CD4-positive, alpha-beta T cell treated with Interleukin-6 at 100 ng/mL for 8 hours (primary cell): ENCODE measurements at regions not wholly inside any gene's neighbourhood (a gene's known extent, or its start where the extent isn't known, plus 50 kb on each side); places are given as distances from the start of the nearest gene placed in this dataset.

Source experiments
- DNase-seq: peaks from one replicate; pipeline ENCODE4 v3.0.0-alpha.2; 2020; ENCODE audit warnings: mixed read lengths, low spot score

DNA sequence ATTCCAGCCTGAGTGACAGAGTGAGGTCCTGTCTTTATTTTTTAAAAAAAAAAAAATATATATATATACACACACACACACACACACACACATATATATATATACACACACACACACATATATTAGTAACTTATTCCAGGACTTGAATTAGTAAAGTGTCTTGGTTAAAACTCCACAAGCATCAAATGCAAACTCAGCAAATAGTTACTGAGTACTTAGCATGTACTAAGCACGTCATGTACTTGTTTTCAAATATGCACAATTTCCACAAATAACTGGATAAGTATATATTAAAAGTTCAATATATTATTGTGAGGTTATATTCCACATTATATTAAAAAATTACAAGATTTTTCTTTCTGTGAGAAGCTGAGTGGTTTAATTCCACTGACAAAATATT lies 304.7 kb downstream of the ZEB2 start:
- DNase-seq: no peak

DNA sequence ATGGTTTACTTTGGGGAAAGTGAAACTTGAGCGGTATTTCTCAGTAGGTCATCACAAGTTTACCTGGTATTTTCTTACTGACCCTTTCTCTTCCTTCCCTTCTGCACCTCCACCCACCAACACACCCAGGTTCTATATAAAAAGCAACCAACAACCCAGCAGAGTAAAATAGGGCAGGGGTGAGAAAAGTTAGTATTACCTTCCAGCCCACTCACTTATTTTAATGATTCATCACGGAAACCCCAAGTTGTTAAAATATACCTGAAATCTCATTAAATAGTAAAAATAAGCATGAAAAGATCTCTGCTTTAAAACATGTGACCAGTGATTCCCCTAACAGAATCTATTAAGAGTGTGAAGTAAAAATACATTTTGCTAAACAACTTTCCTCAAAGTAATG lies 306.1 kb downstream of the ZEB2 start:
- DNase-seq: peak; percentile 1

DNA sequence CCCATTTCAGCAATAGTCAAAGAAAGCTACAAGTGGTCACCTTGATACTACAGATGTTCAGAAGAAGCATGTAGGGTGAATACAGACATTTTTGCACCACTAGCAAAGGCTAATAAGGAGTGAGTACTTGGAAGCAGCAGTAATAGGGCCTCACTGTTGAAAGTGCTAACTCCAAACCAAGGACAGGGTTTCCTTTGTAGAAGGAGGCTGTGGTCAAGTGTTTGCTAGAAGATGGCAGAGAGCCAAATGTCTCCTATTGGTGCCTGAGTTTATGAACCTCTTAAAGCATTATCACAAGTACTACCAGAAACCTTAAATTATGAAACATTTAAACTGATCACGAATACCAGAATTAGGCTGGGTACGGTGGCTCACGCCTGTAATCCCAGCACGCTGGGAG lies 308.1 kb downstream of the ZEB2 start:
- DNase-seq: no peak

DNA sequence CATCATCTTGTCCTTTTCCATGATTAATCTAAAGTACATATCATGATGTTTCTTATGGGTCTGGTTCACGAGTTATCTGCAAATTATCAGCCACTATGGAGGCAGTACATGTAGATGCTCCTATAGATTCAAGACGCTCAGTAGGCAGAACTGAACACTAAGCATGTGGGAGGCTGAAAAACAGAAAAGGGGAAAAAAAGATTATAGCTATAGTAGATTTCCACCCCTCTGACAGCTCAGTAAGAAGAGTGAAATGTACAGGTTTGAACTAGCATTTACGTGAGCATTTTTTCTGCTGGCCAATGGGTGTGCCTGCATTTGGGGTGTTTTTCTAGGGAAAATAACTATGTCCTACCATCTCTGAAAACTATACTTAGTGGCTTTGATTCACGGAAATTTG lies 308.9 kb downstream of the ZEB2 start:
- no peak for DNase-seq

DNA sequence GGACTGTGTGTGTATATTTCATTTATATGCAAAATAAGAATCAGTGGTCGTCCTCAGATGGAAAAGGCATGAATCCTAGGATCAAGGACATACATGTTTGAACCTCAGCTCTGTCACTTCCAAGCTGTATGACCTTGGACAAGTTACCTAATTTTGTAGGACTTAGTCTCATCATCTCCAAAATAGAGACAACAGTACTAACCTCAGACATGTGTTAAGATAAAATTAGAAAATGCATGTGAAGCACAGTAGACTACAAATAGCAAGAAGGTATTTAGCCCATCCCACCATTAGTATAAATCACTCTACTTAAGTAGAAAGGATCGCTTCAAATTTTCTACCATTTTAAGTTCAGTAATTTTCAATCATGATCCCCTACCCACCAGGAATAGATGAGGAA lies 309.8 kb downstream of the ZEB2 start:
- DNase-seq: no peak

DNA sequence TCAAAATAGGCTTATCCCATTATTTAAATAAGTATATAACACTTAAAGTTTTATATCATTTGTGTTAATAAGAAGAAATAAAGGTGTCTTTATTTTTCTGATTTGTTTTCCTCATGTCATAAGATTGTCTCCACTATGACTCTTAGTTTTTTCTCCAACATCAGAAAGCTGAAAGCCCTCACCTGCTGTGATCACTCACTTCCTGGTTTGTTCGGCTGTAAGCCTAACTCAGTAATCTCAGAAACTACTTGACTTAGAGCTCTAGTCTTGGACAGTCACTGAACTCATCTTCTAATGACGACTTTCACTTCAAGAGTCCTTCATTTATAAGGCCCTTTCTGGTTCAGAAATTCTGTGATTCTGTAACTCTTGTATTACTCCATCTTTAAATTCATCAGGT lies 311.0 kb downstream of the ZEB2 start:
- DNase-seq: no peak

DNA sequence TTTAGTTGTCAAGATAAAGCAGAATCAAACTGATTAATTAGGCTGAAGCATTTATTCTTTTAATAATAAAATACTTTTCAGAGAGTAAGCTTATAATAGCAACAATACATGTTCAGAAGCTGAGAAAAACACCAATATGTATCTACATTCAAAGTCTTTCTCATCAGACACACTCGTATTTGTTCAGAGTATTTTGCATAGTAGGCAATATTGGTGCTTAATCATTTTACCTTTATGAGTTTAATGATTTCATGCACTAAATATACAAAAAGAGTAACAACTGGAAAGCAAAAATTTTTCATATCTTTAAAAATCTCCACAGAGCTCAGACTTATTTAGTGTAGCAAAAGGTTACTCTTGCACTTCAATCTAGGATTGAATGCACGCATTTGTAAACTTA lies 313.9 kb downstream of the ZEB2 start:
- no peak for DNase-seq

DNA sequence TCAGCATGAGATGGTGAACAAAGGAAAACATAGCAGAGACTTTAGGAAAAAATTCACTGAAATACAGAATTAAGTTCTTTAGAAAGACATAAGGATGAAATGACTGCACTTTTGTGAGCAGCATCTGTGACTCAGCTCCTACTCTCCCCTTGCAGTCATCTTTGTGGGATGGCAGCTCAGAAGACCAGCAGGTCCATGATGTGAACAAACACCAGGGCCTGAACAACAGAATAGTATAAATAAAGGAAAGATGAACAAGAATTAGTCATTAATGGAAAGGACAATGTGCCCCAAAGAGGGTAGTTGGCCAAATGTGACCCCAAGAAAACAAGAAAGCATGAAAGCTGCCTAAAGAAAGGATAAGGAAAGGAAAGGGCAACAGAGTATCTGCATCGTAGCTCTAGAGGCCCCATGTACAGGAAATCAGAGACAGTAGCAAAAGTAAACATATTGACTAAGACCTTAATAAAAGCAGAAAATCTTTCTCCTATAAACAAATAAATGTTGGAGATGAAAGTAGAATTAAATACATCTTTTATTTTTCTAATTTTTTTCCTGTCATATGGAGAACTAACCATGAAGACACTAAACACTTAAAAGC lies 318.0 kb downstream of the ZEB2 start:
- no peak for DNase-seq

DNA sequence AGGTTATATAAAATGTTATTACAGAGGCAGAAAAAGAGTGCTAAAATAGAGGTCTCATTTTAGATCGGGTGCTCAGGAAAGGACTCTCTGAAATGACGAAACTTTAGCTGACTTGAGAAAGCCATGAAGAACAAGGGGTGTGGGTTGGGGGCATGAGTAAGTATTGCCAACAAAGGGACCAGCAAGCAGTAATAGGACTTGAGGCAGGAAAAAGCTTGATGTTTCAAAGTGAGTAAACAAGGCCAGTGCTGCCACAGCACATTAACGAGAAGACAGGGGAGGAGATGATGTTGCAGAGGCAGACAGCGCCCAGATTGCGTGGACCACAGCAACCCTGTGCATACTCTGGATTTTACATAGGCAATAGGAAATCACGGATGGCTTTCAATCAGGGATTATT lies 318.8 kb downstream of the ZEB2 start:
- DNase-seq: no peak

DNA sequence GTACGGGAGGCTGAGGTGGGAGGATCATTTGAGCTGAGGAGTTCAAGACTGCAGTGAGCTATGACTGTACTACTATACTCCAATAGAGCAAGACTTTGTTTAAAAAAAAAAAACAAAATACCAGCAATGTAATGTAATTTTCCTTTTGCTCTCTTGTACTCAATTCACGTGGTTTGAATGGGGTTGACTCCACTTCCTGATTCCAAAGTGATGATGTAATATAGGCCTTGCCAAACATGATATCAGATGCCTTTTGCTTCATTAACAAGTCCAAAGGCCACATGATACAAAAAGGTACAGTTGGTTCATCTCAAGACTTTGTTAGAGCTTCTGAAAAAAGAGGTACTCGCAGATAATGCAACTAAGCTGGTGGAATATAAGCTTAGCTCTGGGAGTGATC lies 321.8 kb downstream of the ZEB2 start:
- no peak for DNase-seq

DNA sequence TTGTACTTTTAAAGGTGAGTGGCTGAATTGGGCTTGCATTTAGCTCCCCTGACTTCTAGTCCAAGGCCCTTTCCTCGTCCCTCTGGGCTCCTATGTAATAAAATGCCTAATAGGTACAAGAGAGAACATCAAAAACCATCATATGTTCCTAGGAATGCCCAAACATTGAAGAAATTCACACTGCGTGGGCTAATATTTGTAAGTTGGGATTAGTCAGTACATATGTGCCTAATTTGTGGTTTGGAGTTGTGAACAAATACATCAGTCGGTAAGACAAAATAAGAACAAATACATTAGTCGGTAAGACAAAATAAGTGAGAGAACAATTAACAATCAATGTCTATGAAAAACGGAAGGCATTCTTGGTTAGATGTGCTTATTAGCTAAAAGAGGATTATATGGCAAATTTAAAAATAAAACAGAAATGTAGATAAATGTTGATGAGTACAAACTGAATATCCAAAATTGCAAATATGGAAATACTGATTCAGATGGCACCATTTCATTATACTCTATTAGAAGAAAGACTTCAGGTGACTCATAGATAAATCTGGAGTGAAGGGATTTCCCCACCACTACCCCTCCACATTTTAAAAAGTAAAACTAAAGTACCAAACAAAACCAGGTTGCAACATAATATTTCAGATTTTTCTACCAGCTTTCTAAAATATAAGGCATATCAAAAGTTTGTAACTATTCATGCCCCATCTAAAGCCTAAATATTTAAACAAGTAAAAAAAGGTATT lies 325.4 kb downstream of the ZEB2 start:
- no peak for DNase-seq

DNA sequence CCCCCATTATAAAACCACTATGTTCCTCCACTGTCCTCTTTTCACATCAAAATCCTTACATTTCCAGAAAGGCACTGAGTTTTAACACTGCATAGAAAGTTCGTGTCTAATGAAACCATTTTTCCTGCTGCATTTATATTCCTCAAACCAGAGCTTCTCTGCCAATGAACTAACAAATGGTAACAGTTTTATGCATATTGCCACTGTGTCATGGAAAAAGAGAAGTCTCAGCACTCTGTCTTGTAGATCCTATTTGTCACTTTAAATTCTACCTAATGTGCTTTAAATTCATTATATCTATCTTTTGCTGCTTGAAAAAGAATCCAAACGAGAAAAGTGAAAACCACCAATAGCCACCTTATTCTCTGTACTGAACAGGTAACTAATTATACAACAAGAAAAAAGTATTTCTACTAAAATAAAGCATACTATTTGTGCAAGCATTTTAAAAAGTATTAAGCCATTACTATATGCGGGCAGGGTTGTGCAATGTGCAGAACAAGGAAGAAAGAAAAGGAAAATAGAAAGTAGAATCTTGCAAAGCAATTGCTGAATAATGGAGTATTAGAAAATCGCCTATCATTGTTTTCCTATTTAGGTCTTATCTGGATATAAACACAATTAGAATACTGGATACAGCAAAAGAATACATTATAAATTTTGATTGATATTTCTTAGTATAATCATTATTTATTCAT lies 328.9 kb downstream of the ZEB2 start:
- no peak for DNase-seq

DNA sequence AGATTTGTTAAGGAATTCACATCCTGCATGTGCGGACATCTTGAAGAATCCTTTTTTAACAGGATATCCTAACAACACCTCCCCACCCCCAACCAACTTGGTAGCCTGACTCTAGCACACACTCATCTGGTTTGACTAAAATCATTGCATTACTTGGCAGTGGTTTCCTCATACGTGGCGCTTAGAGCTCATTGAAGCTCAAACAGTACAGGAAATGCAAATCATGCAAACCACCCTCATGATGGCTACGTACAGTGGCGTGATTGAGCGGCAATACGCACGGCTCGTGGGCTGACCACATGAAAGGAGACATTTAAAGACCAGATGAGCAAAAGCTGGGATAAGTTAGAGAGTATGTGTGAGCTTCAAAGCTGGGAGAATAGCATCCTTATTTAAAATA lies 336.2 kb downstream of the ZEB2 start:
- DNase-seq: peak; percentile 68

DNA sequence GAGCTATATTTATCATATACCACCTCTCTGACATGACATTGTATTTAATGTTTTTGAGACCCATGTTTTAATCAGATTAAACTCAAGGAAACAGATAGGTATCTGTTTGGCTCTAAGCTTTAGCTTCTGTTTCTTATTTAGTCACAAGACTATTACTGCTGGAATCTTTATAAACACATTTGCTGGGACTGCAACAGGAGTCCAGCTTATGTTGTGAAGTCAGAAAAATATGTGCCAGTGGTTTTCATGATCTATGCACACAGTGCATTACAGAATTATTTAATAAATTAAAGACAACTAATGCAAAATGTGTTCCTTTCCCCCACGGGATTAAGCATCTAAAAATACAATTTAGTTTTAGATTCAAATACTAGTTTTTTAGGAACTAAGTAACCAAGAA lies 338.9 kb downstream of the ZEB2 start:
- no peak for DNase-seq

DNA sequence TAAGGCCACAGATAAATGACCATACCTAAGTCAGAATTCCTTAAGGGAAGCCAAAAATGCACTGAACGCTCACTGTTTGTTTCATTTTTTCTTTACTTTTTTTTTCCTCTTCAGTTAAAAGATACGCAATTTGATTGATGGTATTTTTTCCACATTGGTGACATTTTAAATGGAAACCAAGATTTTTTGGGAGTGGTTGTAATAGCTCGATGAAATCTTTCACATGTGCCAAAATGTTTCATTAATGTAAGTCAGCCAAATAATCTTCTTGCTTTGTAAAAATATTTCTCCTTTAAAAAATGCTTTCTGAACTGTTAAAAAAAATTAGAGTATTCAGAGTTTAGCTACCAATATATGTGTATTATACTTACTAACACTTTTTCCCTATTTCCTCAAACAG lies 339.8 kb downstream of the ZEB2 start:
- DNase-seq: no peak

DNA sequence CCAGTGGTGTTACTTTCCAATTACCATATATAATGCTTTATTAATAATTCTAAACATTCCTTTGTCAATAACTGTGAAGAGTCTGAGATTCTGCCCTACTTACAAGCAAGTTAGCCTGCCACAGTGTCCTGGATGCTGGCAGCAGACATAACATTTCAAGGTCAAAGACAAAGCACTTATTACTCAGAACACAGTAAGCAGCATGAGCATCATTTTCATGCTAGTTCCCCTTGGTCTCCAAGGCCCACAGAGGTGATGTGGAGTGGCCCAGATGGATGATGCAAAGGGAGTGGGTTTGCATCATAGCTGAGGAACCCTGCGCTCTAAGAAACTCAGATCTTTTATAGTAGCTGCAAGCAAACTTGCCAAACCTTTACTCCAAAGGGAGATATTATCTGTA lies 349.7 kb downstream of the ZEB2 start:
- DNase-seq: no peak

DNA sequence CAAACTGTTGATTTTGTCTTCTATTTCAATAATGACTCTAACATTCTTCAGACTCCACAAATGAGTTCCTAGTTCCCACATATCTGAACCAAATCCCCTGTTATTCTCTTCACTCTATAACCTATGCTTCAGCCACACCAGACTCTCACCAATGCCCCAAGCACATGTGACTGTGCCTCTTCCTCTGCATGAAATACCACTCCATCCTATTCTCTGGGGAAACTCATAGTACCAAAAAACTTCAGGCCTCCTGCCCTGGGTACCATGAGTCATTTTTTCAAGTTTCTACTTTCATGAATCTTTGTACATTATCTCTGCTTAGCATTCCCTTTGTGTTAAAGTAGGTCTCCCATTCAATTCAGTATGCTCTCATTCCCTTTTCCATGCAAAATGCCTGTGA lies 353.2 kb downstream of the ZEB2 start:
- DNase-seq: no peak

DNA sequence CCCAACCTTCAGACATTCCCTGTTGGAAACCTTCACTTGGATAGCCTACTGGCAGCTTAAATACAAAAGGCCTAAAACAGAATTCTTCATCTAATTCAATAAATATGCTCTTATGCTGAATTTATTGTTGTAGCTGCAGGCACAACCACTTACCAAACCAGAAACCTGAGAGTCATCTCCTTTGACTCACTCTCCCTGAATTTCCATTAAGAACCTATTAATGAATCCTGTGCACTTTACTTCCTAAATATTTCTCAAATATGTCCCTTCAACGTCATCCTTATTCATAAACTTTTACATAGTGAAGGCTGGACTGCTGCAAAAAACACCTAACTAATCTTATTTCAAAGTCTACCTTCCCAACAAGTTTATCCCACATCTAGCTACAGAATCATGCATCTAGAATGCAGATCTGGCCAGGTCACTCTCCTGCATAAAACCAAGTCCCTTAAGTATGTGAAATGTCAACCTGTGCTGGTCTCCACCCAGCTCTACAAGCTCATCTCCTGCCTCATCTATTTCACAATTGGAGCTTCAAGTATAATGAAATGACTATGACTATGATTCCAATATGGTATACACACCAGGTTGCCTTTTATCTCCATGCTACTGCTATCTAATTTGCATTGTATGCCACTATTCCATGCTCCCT lies 354.2 kb downstream of the ZEB2 start:
- no peak for DNase-seq

DNA sequence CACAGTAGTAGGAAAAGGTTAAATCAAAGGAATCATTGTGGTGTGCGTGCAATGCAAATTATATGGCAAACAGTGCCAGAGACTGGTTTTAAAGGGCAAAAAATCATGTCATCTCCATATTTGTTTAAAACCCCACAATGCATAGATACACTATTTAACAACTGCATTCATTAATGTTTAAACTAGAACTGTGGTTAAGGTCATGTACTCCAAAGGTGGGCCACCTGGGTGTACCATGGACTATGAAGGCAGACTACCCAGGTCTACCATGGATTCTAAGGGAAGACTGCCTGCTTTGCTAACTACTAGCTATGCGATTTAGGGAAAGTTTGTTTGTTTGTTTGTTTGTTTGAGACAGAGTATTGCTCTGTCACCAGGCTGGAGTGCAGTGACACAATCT lies 356.3 kb downstream of the ZEB2 start:
- DNase-seq: no peak

DNA sequence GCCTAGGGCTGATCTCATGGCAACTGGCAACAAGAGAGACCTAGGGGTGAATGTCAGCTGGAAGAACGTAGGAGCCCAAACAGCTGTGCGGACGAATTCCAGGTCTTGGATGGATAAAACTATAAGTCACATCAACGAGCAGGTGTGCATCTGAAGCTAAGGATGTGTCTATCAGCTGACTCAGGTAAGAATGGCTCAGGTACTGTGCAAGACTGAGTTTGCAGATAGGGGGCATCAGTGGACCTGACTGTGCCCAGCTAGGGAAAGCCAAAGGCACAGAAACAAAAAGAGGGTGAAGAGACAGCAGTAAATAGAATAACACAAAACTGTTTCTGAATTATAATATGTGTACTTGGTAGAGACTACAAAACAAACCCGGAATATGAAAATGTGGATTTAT lies 357.3 kb downstream of the ZEB2 start:
- peak; percentile 32 for DNase-seq

DNA sequence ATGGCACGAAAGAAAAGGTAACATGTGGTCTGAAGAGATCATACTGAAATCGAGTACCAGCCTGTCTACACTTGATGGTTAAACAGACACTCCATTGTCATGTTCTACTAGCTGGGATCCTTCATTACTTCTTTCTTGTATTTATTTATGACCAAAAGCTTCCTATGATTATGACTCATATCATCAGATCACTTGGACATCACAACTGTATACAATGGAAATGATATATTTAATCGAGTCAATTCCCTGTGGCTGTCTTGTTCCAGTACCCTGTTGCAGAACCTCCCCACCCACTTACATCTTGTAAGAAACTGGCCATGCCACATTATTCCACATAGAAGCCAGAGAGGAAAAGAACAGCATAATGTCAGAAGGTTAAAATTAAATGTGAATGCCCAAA lies 358.9 kb downstream of the ZEB2 start:
- no peak for DNase-seq

DNA sequence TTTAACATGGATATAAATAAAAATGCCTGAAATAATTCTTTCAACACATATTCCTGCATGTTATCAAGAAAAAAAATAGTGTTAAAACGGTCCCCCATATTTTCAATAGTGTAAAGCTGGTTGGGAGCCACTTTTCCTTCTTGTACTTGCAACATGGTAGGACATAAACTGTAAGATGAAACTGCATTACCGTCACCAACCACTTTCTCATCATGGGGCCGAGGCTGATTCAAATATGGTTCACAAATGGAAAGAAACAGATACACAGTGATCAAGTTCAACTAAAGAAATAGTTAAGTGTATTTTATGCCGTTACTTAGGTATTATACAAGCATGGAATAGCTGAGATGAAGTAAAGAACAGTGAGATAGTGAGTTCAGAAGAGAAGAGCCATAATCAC lies 360.7 kb downstream of the ZEB2 start:
- no peak for DNase-seq

DNA sequence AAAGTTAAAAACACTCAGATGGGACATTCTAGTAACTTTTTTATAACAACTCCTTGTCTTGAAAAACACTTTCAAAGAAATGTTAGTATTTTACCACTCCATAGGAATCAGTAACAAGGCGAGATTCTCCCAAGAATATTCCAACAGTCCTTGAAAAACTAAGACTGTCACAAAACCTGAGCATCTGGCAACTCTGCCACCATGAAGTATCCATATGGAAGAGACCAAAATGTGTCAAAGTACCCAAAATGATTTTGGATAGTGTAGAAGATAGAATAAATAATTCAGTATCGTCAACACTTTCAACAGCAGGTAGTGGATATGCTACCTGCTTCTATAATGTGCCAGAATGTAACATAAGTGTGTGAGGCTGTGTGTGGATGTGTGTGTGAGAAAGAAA lies 361.8 kb downstream of the ZEB2 start:
- no peak for DNase-seq
